ENCODE measurements at regions not wholly inside any gene's neighbourhood (a gene's known extent, or its start where the extent isn't known, plus 50 kb on each side); places are given as distances from the start of the nearest gene placed in this dataset.

DNA sequence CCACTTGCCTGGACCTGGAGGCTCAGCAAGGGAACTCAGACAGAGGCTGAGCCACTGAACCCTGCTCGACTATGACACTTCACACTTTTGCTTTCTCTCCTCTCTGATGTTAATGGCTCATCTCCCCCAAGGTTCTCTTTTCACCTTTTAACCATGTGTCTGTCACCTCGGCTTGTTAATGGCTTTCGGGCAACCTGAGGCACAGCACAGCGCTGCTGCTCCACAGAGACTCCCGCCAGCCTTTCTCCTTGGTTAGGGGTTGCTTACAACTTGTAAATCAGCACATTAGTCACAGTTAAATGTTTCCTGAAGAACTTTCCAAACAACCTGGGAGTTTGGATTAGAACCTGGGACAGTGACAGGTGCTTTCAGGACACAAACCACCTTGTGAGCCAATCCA, 136.2 kb upstream of the TBX20 start:
- TF ChIP-seq YY1 (IDR thresholded peaks at IDR 0.05; ENCODE audit: insufficient read depth, insufficient read length) (no peak), ZNF274 (IDR thresholded peaks at IDR 0.05; ENCODE audit: low read depth, low read length) (no peak), SUZ12 (IDR thresholded peaks at IDR 0.05; ENCODE audit: extremely low read depth, insufficient read depth, insufficient read length) (no peak)

Measured in NT2/D1 (cell line).